NCI-H446 treated with DMSO at 0.1 percent for 48 hours (cell line): ENCODE measurements at regions not wholly inside any gene's neighbourhood (a gene's known extent, or its start where the extent isn't known, plus 50 kb on each side); places are given as distances from the start of the nearest gene placed in this dataset.

ENCODE experiments used
- DNase-seq: peaks from one replicate; lab custom pipeline; 2025; lab: John Stamatoyannopoulos, UW

DNA sequence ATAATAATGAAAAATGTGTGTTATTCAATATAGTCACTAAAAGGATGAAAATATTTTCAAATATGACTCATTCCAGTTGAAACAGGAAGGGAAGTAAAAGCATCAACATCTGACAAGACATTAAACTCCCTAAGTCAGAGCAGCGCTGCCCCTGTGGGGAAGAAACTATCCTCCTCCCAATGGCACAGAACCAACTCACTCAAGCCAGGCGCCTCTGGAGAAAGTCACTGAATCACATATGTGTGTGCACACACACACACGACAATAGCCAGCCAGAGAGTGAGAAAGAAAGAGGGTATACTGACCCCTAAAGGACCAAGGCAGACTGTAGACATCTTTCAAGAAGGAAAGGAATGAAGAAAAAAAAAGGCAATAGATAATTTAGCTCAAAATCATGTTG, 126.9 kb downstream of the SETD4 start:
- DNase-seq = no peak

GRCh38 chr21:35932232-35932911, 128.0 kb downstream of the SETD4 start:
- DNase-seq = no peak

- no peak for DNase-seq
Measured at GRCh38 chr21:35929901-35930300, 130.4 kb downstream of the SETD4 start.

DNA sequence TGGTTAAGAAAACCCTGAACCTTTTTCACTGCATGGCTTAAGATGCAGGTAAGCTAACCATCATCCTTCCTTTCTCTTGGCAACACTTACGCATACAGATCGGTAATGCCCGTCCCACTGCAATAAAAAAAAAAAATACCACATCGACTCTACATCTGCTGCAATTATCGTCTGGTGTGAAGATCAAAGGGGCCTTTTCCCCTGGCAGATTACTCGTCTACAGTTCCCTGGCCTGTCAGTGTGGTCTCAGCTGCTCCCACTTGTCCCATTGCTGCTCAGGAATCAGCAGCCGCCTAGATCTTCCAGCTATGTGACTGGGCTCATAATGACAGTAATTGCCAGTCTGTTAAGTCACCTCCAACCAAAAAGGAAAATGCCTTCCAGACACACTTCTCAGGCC, 133.1 kb downstream of the SETD4 start:
- DNase-seq = no peak

- no peak for DNase-seq
Measured at GRCh38 chr21:35926003-35926740, 134.2 kb downstream of the SETD4 start.

DNA sequence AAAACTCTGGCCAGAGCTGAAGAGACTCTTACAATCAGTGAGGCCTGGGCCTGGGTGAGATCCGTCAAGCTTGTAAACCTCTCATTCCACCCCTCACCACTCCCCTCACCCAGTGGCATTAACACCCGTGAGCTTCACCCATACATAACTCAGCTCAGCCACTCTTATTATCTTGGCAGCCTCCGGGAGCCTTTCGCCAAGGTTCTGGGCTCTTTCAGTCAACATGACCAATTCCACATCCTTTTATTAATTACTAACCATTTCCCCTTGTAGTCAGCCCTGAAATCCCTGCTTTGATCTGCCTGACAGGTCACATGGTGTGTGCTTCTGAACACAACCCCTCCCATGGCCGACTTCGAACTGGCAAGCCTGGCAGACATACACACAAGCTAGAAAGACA, 134.8 kb downstream of the SETD4 start:
- no peak for DNase-seq

- no peak for DNase-seq
Measured at GRCh38 chr21:35924714-35925301, 135.5 kb downstream of the SETD4 start.

DNA sequence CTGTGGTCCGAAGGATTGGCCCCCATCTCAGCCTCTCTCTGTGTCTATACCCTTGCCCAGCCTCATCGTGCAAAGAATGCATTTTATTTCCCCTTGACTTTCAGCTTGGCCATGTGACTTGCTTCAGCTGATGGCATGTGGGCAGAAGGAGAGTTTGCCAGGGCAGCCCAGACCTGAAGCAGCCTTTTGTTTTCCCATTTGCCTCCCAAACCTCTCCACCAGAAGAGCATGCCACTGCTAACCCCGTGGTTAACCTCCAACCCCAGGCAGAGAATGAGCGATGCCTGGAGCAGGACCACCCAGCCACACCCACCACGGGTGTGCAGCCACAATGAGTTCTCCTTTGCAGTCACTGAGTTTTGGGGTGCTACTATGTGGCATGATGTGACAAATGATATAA, 136.4 kb downstream of the SETD4 start:
- no peak for DNase-seq

DNA sequence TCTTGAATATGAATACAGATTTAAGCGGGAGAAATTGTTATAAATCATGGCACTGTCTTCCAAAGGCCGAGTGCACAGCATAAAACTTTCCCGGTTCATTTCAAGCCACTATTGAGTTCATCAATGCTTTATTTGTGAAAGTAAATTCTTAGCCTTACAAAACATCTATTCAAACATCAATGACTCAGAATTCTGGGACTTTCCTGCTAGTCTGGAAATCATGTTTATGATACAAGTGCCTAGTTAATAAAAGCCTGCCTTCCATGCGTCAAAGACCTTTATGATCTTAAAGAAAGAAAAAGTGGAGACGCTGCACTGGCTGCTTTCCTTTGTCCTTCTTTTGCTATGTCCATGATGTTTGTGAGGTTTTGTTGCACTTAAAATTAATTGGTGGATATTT, 137.7 kb downstream of the SETD4 start:
- DNase-seq = no peak

DNA sequence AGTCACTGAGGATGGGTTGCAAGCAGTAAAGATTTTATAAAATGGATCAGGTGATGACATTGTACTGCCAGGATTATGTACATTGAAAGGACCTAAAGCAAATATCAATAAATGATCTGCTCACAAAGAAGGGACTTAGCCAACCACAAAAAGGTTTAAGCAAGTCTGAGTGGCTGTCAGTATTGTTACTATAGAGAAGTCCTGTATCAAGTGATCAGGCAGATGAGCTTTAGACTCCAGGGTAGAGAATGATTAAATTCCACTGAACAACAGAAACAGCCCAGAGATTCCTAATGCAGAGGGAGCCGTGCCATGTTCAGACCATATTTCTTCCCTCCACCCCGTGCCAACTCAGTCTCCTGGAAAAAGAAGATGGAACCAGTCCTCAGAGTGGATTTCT, 138.9 kb downstream of the SETD4 start:
- DNase-seq = no peak

- DNase-seq = no peak
Measured at GRCh38 chr21:35920436-35920835, 139.9 kb downstream of the SETD4 start.

DNA sequence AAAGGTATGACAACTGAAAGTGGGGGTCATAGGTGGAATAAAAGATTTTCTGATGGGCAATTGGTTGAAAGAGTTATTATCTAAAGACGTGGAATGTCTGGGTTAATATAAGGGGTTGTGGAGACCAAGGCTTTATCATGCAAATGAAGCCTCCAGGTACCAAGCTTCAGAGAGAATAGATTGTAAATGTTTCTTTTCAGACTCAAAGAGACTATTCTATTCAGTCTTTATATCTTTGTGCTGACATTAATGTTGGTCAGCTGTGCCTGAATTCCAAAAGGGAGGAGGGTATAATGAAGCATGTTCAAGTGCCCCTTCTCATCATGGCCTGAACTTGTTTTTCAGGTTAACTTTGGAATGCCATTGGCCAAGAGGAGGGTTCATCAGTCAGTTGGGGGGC, 145.3 kb downstream of the SETD4 start:
- no peak for DNase-seq

DNA sequence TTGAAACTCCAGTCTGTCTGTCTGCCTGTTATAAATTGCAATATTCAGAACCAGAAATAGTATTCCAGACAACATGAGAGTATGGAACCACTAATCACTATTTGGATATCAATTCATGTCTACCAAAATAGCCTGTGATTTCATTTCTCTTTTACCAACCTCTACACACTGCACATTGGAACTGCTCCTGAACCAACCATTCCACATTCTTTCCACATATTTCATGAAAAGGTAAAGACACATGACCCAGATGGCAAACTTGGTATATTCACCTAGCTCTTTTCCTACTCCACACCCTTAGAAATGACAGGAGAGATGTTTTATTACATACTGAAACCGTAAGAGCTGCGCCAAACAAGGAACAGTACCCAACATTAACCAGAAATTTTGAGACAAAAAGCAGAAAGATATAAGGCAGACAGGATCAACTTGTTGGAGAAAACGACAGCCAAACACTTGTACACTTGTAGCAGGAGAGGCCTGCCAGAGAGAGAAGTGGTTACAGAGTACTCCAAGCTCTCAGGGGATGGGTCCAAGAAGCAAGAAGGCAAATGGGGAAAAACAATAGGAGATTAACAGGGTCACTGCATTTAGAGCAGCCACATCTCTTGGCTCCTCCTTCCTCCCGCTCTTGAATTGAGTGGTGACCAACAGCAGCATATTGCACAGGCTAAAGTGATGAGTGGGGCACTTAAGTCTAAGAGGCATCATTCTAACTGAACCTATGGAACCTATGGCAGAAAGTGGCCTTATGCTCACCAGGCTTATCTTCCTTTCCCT, 148.7 kb downstream of the SETD4 start:
- DNase-seq = no peak

DNA sequence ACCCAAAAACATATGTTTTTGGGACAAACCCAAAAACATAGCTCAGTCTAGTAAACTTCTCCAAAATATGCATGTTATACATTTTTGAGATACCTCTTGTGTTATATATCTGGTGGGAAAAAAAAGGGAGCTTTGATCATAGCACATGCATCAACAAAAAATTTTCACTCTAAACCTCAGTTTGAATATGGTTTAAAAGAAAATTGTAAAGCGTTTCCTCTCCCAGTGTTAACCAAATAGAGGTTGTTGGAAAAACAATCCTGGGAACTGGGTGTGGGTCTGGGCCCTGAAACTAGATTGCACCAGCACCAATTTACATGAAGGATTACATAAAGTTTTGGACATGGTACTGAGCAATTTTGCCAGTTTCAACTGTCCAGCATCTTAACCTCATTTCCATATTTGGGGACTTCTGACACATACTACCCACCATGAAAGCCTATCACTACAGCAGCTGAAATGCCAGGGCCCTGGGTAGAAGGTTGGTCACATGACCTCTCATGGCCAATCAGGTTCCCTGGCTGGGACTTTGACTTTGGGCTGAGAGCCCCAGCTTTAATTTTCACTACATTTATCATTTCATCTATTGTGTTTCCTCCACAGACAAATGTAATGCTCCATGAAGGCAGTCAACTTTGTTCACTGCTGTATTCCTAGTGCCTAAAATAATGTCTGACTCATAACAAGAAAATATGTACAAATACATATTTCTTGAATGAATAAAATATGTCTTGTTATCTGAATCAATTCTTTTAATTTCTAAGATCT, 150.7 kb downstream of the SETD4 start:
- no peak for DNase-seq

- DNase-seq = no peak
Measured at GRCh38 chr21:35908311-35909078, 151.8 kb downstream of the SETD4 start.

DNA sequence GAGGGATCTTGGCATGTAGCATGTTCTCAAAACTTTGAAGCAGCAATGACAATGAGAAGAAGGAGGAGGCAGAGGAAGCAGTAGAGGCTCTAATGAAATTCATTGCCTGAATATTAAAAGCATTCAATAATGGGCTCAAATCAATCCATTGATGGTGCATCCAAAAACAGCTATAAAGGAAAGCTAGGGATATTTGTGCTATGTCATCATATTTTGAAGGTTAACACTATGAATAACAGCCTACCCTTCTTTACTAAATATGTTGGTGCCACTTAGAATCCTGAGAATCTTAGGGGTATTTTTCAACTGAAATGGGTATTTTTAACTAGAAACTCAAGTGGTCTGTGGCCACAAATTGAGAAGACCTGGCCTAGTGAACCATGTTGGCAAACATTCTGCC, 153.7 kb downstream of the SETD4 start:
- DNase-seq = no peak

DNA sequence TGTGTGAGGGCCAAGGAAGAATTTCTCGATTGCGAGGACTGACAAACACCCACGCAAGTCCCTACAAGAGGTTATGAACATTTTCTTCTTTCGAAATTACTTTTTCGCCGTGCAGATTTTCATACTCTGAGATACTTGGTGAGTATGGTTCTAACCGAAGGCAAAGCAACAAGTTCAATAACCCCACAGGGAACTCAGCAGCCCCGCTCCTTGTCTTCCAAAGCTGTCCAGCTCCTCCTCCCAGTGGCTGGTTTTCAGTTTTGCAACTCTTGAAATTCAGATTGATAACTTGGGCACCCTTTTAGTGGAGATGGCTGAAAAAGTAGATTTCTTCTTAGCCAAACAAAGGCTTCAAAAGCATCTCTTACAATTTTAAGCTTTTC, 154.4 kb downstream of the SETD4 start:
- no peak for DNase-seq

GRCh38 chr21:35905096-35905962, 155.0 kb downstream of the SETD4 start:
- no peak for DNase-seq

DNA sequence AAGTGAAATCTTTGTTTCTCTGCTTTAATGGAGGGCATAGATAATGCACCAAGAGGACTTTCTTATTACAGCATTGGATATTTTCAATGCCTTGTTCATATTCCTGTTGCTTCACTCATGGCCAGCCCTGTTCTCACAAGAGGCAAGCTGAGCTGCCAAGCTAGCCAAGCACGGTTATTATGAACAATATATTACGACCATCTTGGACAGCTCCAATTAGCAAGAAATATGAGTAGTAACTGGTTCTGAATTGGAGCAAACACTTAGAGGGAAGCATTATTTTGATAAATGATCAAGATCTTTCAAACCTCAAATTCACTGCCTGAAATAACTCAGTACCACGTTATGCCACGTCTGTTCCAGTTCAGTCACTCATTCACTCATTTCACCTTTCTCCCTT, 159.8 kb downstream of the SETD4 start:
- DNase-seq = no peak

GRCh38 chr21:35896060-35896459, 164.3 kb downstream of the SETD4 start:
- no peak for DNase-seq
